Sigmoid colon (tissue), 4 donors: ENCODE measurements at regions not wholly inside any gene's neighbourhood (a gene's known extent, or its start where the extent isn't known, plus 50 kb on each side); places are given as distances from the start of the nearest gene placed in this dataset.

ENCODE experiments used
- CTCF ChIP-seq, 4 experiments: fragments of 450-650 bp in 3 of 4; fragments of 200-600 bp in 1 of 4; IDR thresholded peaks; one replicate each; pipeline ENCODE4 v1.5.1; 2016 to 2019; ENCODE audit warnings: antibody characterized with exemption in 4 of 4, mild to moderate bottlenecking in 3 of 4, moderate library complexity in 2 of 4
- EP300 ChIP-seq, 4 donors: sonication (generic); formaldehyde crosslinking; IDR thresholded peaks; one replicate each; pipeline ENCODE4 v1.6.1; 2017; ENCODE audit warnings: antibody characterized with exemption in 4 of 4
- POLR2A ChIP-seq, 2 donors: fragments of 450-650 bp; IDR thresholded peaks; one replicate each; pipeline ENCODE4 v1.6.1; 2016; ENCODE audit warnings: antibody characterized with exemption in 2 of 2, mild to moderate bottlenecking in 2 of 2, moderate library complexity in 2 of 2
- POLR2AphosphoS5 ChIP-seq, 4 donors: sonication (generic); formaldehyde crosslinking; IDR thresholded peaks; one replicate each; pipeline ENCODE4 v1.6.1; 2017; ENCODE audit warnings: antibody characterized with exemption in 4 of 4

GRCh38 chr3:80113331-80113730, 345.5 kb upstream of the ROBO1 start:
- no peak for TF ChIP-seq CTCF (IDR thresholded peaks at IDR 0.05)
- TF ChIP-seq POLR2AphosphoS5 (IDR thresholded peaks at IDR 0.05) = no peak
- TF ChIP-seq POLR2A (IDR thresholded peaks at IDR 0.05) = no peak
- TF ChIP-seq EP300 (IDR thresholded peaks at IDR 0.05) = no peak
